GM12878 (cell line): ENCODE measurements at regions not wholly inside any gene's neighbourhood (a gene's known extent, or its start where the extent isn't known, plus 50 kb on each side); places are given as distances from the start of the nearest gene placed in this dataset.

Source experiments
- ATAC-seq: fragments of 200-7000 bp; cut with Tn5 transposase; 3 replicates; pipeline ENCODE4 v1.9.1; 2020; ENCODE audit warnings: mild to moderate bottlenecking, moderate library complexity
- BruUV-seq: library from RNA; stranded (reverse); fragments of 400-500 nt; replicated peaks from 2 replicates; lab custom pipeline; 2021; lab: Mats Ljungman, UMichigan
- CTCF ChIA-PET: fragments of 300-600 bp; sonication (Branson Sonifier 250); formaldehyde crosslinking; extraction: SDS; loops from one replicate; lab custom pipeline; 2021; ENCODE audit warnings: inconsistent platforms; lab: Yijun Ruan, JAX
- POLR2A ChIA-PET: fragments of 350-600 bp; formaldehyde crosslinking; extraction: SDS; loops from one replicate; lab custom pipeline; 2021; ENCODE audit warnings: inconsistent platforms; lab: Charles Lee
- RAD21 ChIA-PET: fragments of 300-600 bp; sonication (Branson Sonifier 250); formaldehyde crosslinking; loops from one replicate; lab custom pipeline; 2023; ENCODE audit warnings: antibody characterized with exemption; ENCODE audit not compliant: unreplicated experiment; lab: Charles Lee
- SMC1A ChIA-PET: fragments of 300-600 bp; sonication (Branson Sonifier 250); formaldehyde crosslinking; loops from one replicate; lab custom pipeline; 2023; ENCODE audit not compliant: unreplicated experiment, uncharacterized antibody; lab: Charles Lee
- DNase-seq: peaks from one replicate; pipeline ENCODE4 v3.0.0-alpha.2; 2011; ENCODE audit warnings: low read depth, low spot score
- FAIRE-seq: peaks from 3 replicates; lab custom pipeline; 2011; peaks lifted over from hg19 to GRCh38; lab: Jason Lieb, UNC
- H2AFZ ChIP-seq: 2 replicates; pipeline ENCODE4 v1.6.0; 2011; ENCODE audit warnings: low read depth, low read length, control low read depth; ENCODE audit not compliant: control insufficient read depth
- H3K27ac ChIP-seq: 2 replicates; pipeline ENCODE4 v1.5.1; 2011; ENCODE audit warnings: control low read depth; ENCODE audit not compliant: control insufficient read depth, insufficient read depth
- H3K27me3 ChIP-seq, 2 experiments: replicated peaks in 1 of 2; 2 replicates each; pipeline versions ENCODE4 v1.6.0 to v1.6.1; 2011; ENCODE audit warnings: low read length in 1 of 2; ENCODE audit not compliant: control insufficient read depth in 2 of 2, insufficient read depth in 2 of 2
- H3K36me3 ChIP-seq, 2 experiments: 2 replicates each; pipeline ENCODE4 v1.5.1; 2011; ENCODE audit warnings: low read length in 1 of 2; ENCODE audit not compliant: control insufficient read depth in 2 of 2, insufficient read depth in 2 of 2
- H3K4me1 ChIP-seq: 2 replicates; pipeline ENCODE4 v1.6.1; 2011; ENCODE audit warnings: mild to moderate bottlenecking, low read length, moderate library complexity, mixed read lengths; ENCODE audit not compliant: control insufficient read depth, insufficient read depth
- H3K4me2 ChIP-seq: 2 replicates; pipeline ENCODE4 v1.6.0; 2011; ENCODE audit warnings: control low read depth; ENCODE audit not compliant: control insufficient read depth, insufficient read depth
- H3K4me3 ChIP-seq: fragments of 200-600 bp; sonication (generic); 2 replicates; pipeline ENCODE4 v1.5.1; 2016
- H3K79me2 ChIP-seq: 2 replicates; pipeline ENCODE4 v1.6.0; 2011; ENCODE audit warnings: low read length; ENCODE audit not compliant: control insufficient read depth, insufficient read depth
- H3K9ac ChIP-seq: 2 replicates; pipeline ENCODE4 v1.8.0; 2011; ENCODE audit warnings: low read length, control low read depth, mixed read lengths; ENCODE audit not compliant: control insufficient read depth, insufficient read depth
- H3K9me3 ChIP-seq: replicated peaks from 3 replicates; pipeline ENCODE4 v1.5.1; 2011; ENCODE audit warnings: mild to moderate bottlenecking, low read length; ENCODE audit not compliant: control insufficient read depth, insufficient read depth
- H4K20me1 ChIP-seq: 2 replicates; pipeline ENCODE4 v1.6.0; 2011; ENCODE audit not compliant: control insufficient read depth, insufficient read depth
- BACH1 ChIP-seq: fragments of 450-650 bp; IDR thresholded peaks from 2 replicates; pipeline ENCODE4 v1.6.1; 2017; ENCODE audit warnings: mild to moderate bottlenecking, borderline replicate concordance
- BMI1 ChIP-seq: fragments of 450-650 bp; IDR thresholded peaks from 2 replicates; pipeline ENCODE4 v1.6.1; 2016; ENCODE audit warnings: mild to moderate bottlenecking, moderate library complexity, borderline replicate concordance
- CREB1 ChIP-seq: IDR thresholded peaks from 2 replicates; pipeline ENCODE4 v1.6.1; 2012; ENCODE audit warnings: low read depth, mild to moderate bottlenecking, inconsistent platforms
- E2F8 ChIP-seq: fragments of 450-650 bp; IDR thresholded peaks from 2 replicates; pipeline ENCODE4 v1.6.1; 2018; ENCODE audit warnings: mild to moderate bottlenecking, low read depth, moderate library complexity; ENCODE audit not compliant: partially characterized antibody
- HCFC1 ChIP-seq: fragments of 150-350 bp; IDR thresholded peaks from 2 replicates; pipeline ENCODE4 v1.6.1; 2014; ENCODE audit warnings: low read length
- HDAC2 ChIP-seq: fragments of 200-600 bp; sonication (generic); IDR thresholded peaks from 2 replicates; pipeline ENCODE4 v1.6.1; 2017
- JUND ChIP-seq: IDR thresholded peaks from 2 replicates; pipeline ENCODE4 v1.6.1; 2012; ENCODE audit warnings: low read depth, mild to moderate bottlenecking, low read length, improper control_type of control experiment, moderate library complexity
- MLLT1 ChIP-seq: fragments of 450-650 bp; IDR thresholded peaks from 2 replicates; pipeline ENCODE4 v1.6.1; 2016; ENCODE audit warnings: mild to moderate bottlenecking
- MTA2 ChIP-seq: fragments of 450-650 bp; IDR thresholded peaks from 2 replicates; pipeline ENCODE4 v1.6.1; 2016; ENCODE audit warnings: low read depth, mild to moderate bottlenecking, moderate library complexity
- PML ChIP-seq: IDR thresholded peaks from 2 replicates; pipeline ENCODE4 v1.6.1; 2012; ENCODE audit warnings: low read length, inconsistent platforms
- POLR2AphosphoS5 ChIP-seq: IDR thresholded peaks from 2 replicates; pipeline ENCODE4 v1.6.1; 2011; ENCODE audit warnings: mild to moderate bottlenecking, low read length, inconsistent platforms
- RBBP5 ChIP-seq: fragments of 200-600 bp; sonication (generic); conservative IDR thresholded peaks from 2 replicates; pipeline ENCODE4 v1.6.1; 2016
- SMAD5 ChIP-seq: IDR thresholded peaks from 2 replicates; pipeline ENCODE4 v1.6.1; 2016; ENCODE audit warnings: antibody characterized with exemption, low read depth
- SMC3 ChIP-seq: IDR thresholded peaks from 2 replicates; pipeline ENCODE4 v1.6.1; 2011; ENCODE audit warnings: low read length, improper control_type of control experiment, borderline replicate concordance
- SUPT20H ChIP-seq: IDR thresholded peaks from 2 replicates; pipeline ENCODE4 v1.6.1; 2011; ENCODE audit warnings: low read depth, mild to moderate bottlenecking, low read length, moderate library complexity, borderline replicate concordance; ENCODE audit not compliant: control insufficient read depth
- in situ Hi-C: fragments of 300-500 bp; cut with MboI; formaldehyde crosslinking; loops from 9 replicates; pipeline ENCODE4 v1.14.3; 2018; ENCODE audit warnings: mixed read lengths
- intact Hi-C: fragments of 100-400 bp; cut with micrococcal nuclease; formaldehyde crosslinking; loops from one replicate; pipeline ENCODE4 v1.14.2; 2022; ENCODE audit not compliant: unreplicated experiment
- TF ChIP-seq, protein P1 (sequence below): fragments of 450-650 bp; formaldehyde crosslinking; IDR thresholded peaks from 2 replicates; pipeline ENCODE4 v1.4.0; 2020; ENCODE audit warnings: mild to moderate bottlenecking, moderate library complexity

DNA sequence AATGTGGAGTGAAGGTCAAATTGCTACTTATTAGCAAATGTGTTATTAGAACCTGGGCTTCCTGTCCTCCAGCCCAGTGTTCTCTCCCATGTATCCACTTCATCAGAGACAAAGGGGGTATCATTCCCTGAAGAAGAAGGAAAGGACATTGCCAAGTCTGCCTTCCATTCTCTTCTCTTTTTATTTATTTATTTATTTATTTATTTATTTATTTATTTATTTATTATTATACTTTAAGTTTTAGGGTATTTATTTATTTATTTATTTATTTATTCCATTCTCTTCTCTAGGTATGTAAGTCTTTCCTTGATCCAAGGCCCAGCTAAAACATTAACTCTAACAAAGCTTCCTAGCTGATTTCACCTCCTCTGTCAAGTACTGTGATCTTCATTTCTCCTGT is 277.8 kb upstream of the DNAJC19 start:
- H3K27ac ChIP-seq: no peak overlapping the region
- POLR2A ChIA-PET: no interaction called here
- TF ChIP-seq BACH1: no peak
- TF ChIP-seq JUND: no peak
- no peak for TF ChIP-seq RBBP5
- no peak for TF ChIP-seq CREB1
- TF ChIP-seq HDAC2: no peak
- TF ChIP-seq MLLT1: no peak
- TF ChIP-seq E2F8: no peak
- no peak for TF ChIP-seq MTA2
- no peak for TF ChIP-seq POLR2AphosphoS5
- TF ChIP-seq SMC3: no peak
- TF ChIP-seq BMI1: no peak
- no peak for TF ChIP-seq SMAD5
- TF ChIP-seq, protein P1, sequence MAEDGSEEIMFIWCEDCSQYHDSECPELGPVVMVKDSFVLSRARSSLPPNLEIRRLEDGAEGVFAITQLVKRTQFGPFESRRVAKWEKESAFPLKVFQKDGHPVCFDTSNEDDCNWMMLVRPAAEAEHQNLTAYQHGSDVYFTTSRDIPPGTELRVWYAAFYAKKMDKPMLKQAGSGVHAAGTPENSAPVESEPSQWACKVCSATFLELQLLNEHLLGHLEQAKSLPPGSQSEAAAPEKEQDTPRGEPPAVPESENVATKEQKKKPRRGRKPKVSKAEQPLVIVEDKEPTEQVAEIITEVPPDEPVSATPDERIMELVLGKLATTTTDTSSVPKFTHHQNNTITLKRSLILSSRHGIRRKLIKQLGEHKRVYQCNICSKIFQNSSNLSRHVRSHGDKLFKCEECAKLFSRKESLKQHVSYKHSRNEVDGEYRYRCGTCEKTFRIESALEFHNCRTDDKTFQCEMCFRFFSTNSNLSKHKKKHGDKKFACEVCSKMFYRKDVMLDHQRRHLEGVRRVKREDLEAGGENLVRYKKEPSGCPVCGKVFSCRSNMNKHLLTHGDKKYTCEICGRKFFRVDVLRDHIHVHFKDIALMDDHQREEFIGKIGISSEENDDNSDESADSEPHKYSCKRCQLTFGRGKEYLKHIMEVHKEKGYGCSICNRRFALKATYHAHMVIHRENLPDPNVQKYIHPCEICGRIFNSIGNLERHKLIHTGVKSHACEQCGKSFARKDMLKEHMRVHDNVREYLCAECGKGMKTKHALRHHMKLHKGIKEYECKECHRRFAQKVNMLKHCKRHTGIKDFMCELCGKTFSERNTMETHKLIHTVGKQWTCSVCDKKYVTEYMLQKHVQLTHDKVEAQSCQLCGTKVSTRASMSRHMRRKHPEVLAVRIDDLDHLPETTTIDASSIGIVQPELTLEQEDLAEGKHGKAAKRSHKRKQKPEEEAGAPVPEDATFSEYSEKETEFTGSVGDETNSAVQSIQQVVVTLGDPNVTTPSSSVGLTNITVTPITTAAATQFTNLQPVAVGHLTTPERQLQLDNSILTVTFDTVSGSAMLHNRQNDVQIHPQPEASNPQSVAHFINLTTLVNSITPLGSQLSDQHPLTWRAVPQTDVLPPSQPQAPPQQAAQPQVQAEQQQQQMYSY (CRISPR knock-in tag): no peak
- TF ChIP-seq HCFC1: no peak
- no peak for TF ChIP-seq PML
- no peak for TF ChIP-seq SUPT20H
- TF ChIP-seq, all 136 proteins: peak for 0
- FAIRE-seq (no peak), ATAC-seq (no peak), DNase-seq (no peak)
- Histone ChIP-seq H3K27me3 (no peaks in the 10 kb centered on the region), H3K36me3 (no peaks in the 10 kb centered on the region), H3K9ac (no peak overlapping the region), H3K9me3 (no peaks in the 10 kb centered on the region), H3K79me2 (no peaks in the 10 kb centered on the region), H4K20me1 (no peaks in the 10 kb centered on the region), H2AFZ (no peak overlapping the region), H3K4me3 (no peak overlapping the region), H3K4me1 (no peaks in the 10 kb centered on the region), H3K4me2 (no peak overlapping the region)
- CTCF ChIA-PET: interaction anchor here (0.7 to 1.3 kb wide), 4 partner anchors 11 to 60 kb away, joined by 3 to 5 read pairs (median 4); no protein-coding TSS in a partner anchor
- RAD21 ChIA-PET: no interaction called here
- intact Hi-C loops: no loop called here
- SMC1A ChIA-PET: no interaction called here
- no TSS peak for BruUV-seq
- in situ Hi-C loops: no loop called here
